Heart right ventricle (tissue), 16 donors: ENCODE measurements at regions not wholly inside any gene's neighbourhood (a gene's known extent, or its start where the extent isn't known, plus 50 kb on each side); places are given as distances from the start of the nearest gene placed in this dataset.

Experiments
- ATAC-seq, 8 donors: fragments of 200-7000 bp; cut with Tn5 transposase; one replicate each; pipeline ENCODE4 v1.9.1; 2020; ENCODE audit warnings: mild to moderate bottlenecking in 8 of 8, moderate library complexity in 8 of 8, moderate number of reproducible peaks in 1 of 8
- DNase-seq, 2 donors: peaks; one replicate each; pipeline ENCODE4 v3.0.0-alpha.2; 2020
- H3K27ac ChIP-seq, 10 donors: fragments of 200-600 bp; sonication (generic) in 2 of 10; one replicate each; pipeline versions ENCODE4 v1.5.0 to v1.8.0; 2020 to 2022; ENCODE audit warnings: mild to moderate bottlenecking in 3 of 10
- H3K27me3 ChIP-seq, 7 donors: fragments of 200-600 bp; one replicate each; pipeline ENCODE4 v1.8.0; 2021 to 2022; ENCODE audit warnings: mild to moderate bottlenecking in 2 of 7
- H3K36me3 ChIP-seq, 9 donors: fragments of 200-600 bp; sonication (generic) in 1 of 9; one replicate each; pipeline versions ENCODE4 v1.5.0 to v1.8.0; 2020 to 2022; ENCODE audit warnings: mild to moderate bottlenecking in 2 of 9
- H3K4me1 ChIP-seq, 9 donors: fragments of 200-600 bp; sonication (generic) in 1 of 9; one replicate each; pipeline versions ENCODE4 v1.5.0 to v1.8.0; 2020 to 2022; ENCODE audit warnings: mild to moderate bottlenecking in 4 of 9
- H3K4me3 ChIP-seq, 10 donors: fragments of 200-600 bp; sonication (generic) in 2 of 10; one replicate each; pipeline versions ENCODE4 v1.5.0 to v1.8.0; 2020 to 2022; ENCODE audit warnings: mild to moderate bottlenecking in 7 of 10, moderate library complexity in 2 of 10
- H3K9me3 ChIP-seq, 11 donors: fragments of 200-600 bp in 10 of 11; sonication (generic) in 2 of 11; one replicate each; pipeline versions ENCODE4 v1.5.0 to v1.8.0; 2013 to 2022; ENCODE audit warnings: mild to moderate bottlenecking in 2 of 11, control low read depth in 1 of 11, moderate library complexity in 1 of 11
- CTCF ChIP-seq, 9 donors: fragments of 200-600 bp; sonication (generic) in 2 of 9; IDR thresholded peaks; one replicate each; pipeline versions ENCODE4 v1.5.0 to v1.8.0; 2021 to 2022; ENCODE audit warnings: antibody characterized with exemption in 9 of 9, mild to moderate bottlenecking in 5 of 9, moderate library complexity in 1 of 9
- WGBS, 2 donors: extraction: QIAGEN DNeasy Blood & Tissue Kit; methylation state at CpG; one replicate each; pipeline ENCODE4 v1.1.7; 2013; ENCODE audit warnings: inconsistent platforms in 1 of 2; 5-methylcytosine and 5-hydroxymethylcytosine counted together
- intact Hi-C, 10 donors: fragments of 100-400 bp; cut with DNase I; formaldehyde crosslinking; loops; one replicate each; pipeline versions ENCODE4 v1.11.1 to v1.14.2; 2022
- donor health status: Arrhythmogenic right ventricular cardiomyopathy.
- donor health status: ischemic (EF 13 %, LVEDD 7.1; RV severe dilation, severe dysfunction).
- donor health status: healthy with polysubstance abuse.
- donor health status: DM: no; HTN: yes; CAD: no.
- donor health status: DM: no; HTN: no; CAD: no.
- donor health status: ischemic (EF 25% LVEDD 6.9; RV normal size, moderate dysfunction).
- donor health status: ischemic (EF 25% LVEDD 5.7; RV mildly dilated, moderate dysfunction).
- donor health status: healthy.
- donor health status: DM: yes; HTN: yes; CAD: no.
- donor health status: Ischemic cardiomyopathy.
- donor health status: ischemic (EF 35%, LVEDD 5.7; RV mildly dilated, moderate dysfunction).
- donor health status: nonischemic (EF 11% LVEDD 7.7; RV severe dilation, severe dysfunction).
- donor health status: DM: yes; HTN: yes; CAD: no.
- donor health status: PGD.
- donor health status: ischemic (EF 29% LVEDD 5.4; RV normal size, mild dysfunction).
- donor health status: nonischemic (EF 23%, LVEDD 6.1; RV moderate dilation, normal function).

- Histone ChIP-seq H3K4me3 (no peak overlapping the region), H3K36me3 (no peaks in the 10 kb centered on the region), H3K4me1 (no peaks in the 10 kb centered on the region), H3K27me3 (no peaks in the 10 kb centered on the region), H3K27ac (no peak overlapping the region), H3K9me3 (peaks cover 0 to 18% (median 0%) of the 10 kb centered on the region in 11 donors)
- no peak for TF ChIP-seq CTCF (IDR thresholded peaks at IDR 0.05)
- intact Hi-C loops: no loop called here
- ATAC-seq (no peak), DNase-seq (no peak)
- 54 to 71% methylated on average over 1 of the region's 1 CpG for WGBS, 2 donors
Measured at GRCh38 chr5:18420711-18421110, 786.5 kb downstream of the TAF11L14 start.

DNA sequence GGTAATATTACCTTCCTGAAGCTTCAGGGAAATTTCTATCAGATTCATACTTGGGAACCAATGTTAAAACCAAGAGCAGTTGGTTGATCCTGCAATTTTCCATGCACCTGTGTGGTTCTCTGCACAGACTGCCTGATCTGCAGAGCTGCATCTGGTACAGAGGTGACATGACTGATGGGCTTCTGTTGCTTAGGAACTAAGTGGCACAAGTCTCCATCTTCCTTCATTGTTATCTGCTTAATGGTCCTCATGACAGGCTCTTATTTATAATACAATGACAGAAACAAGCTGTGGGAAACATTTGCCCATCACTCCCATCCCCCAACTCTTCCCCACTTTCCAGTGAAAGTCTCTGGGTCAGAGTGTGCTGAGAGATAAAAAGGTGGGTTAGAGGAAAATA, 799.1 kb downstream of the TAF11L14 start:
- TF ChIP-seq CTCF (IDR thresholded peaks at IDR 0.05): no peak
- intact Hi-C loops: no loop called here
- H3K27ac ChIP-seq: no peak overlapping the region
- peaks cover 0 to 16% (median 0%) of the 10 kb centered on the region in 11 donors for H3K9me3 ChIP-seq
- H3K27me3 ChIP-seq: no peaks in the 10 kb centered on the region
- H3K4me1 ChIP-seq: no peaks in the 10 kb centered on the region
- H3K4me3 ChIP-seq: no peak overlapping the region
- H3K36me3 ChIP-seq: no peaks in the 10 kb centered on the region
- ATAC-seq (no peak), DNase-seq (no peak)

DNA sequence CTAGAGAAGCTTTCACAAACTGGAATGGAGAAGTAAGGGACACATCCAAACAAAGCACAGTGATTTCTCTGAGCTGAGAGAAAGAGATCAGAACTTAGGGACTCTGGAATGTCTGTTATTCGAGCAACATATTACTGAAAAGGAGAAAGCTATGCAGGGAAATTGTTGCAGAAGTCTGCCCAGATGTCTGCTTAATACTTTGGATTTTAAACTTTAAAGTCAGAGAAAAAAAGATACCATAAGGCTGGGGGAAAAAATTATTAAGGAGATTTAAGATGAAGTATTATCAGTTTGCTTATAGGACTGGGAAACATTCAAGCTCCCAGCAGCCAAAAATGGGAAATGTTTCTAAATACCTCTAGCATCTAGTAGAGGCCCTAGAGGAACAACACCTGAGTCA, 803.9 kb downstream of the TAF11L14 start:
- Histone ChIP-seq H3K27ac (no peak overlapping the region), H3K27me3 (no peaks in the 10 kb centered on the region), H3K36me3 (no peaks in the 10 kb centered on the region), H3K4me3 (no peak overlapping the region), H3K9me3 (peaks cover 0 to 3% (median 0%) of the 10 kb centered on the region in 11 donors), H3K4me1 (no peaks in the 10 kb centered on the region)
- no peak for TF ChIP-seq CTCF (IDR thresholded peaks at IDR 0.05)
- intact Hi-C loops: no loop called here
- DNase-seq (no peak), ATAC-seq (no peak)
- WGBS, 2 donors: 37 to 42% methylated on average over 1 of the region's 1 CpG

DNA sequence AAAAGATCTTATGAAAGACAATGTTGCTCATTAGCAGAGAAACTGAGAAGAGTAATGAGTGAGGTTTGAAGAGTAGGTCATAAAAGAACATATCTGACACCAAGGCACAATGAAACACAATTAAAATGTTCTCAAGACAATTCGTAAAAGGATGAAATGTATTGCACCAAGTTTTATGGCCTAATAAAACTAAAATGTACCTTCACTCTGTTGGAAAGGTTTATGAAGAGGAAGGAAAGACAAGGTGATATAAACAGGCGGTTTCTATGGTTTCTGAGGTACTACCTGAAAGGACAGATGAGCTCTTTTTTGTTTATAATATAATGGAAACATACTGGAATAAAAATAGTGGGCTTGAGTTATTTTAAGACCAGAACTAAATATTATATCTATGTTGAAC, 821.3 kb downstream of the TAF11L14 start:
- Histone ChIP-seq H3K9me3 (peaks cover 0 to under 1% (median 0%) of the 10 kb centered on the region in 11 donors), H3K36me3 (no peaks in the 10 kb centered on the region), H3K27ac (no peak overlapping the region), H3K4me3 (no peak overlapping the region), H3K27me3 (no peaks in the 10 kb centered on the region), H3K4me1 (no peaks in the 10 kb centered on the region)
- 58 to 64% methylated on average over 2 of the region's 2 CpGs for WGBS, 2 donors
- intact Hi-C loops: no loop called here
- TF ChIP-seq CTCF (IDR thresholded peaks at IDR 0.05): no peak
- DNase-seq: no peak
- no peak for ATAC-seq

GRCh38 chr5:18457255-18457654, 823.0 kb downstream of the TAF11L14 start:
- no peak overlapping the region for H3K27ac ChIP-seq
- intact Hi-C loops: no loop called here
- no peak for DNase-seq
- H3K4me3 ChIP-seq: no peak overlapping the region
- 92 to 93% methylated on average over 5 of the region's 5 CpGs for WGBS, 2 donors
- no peaks in the 10 kb centered on the region for H3K36me3 ChIP-seq
- H3K4me1 ChIP-seq: no peaks in the 10 kb centered on the region
- no peaks in the 10 kb centered on the region for H3K27me3 ChIP-seq
- ATAC-seq: no peak
- peaks cover 0 to 3% (median 0%) of the 10 kb centered on the region in 11 donors for H3K9me3 ChIP-seq
- TF ChIP-seq CTCF (IDR thresholded peaks at IDR 0.05): no peak
